H1 (cell line): ENCODE measurements at regions not wholly inside any gene's neighbourhood (a gene's known extent, or its start where the extent isn't known, plus 50 kb on each side); places are given as distances from the start of the nearest gene placed in this dataset.

Source experiments
- CTCF ChIA-PET: fragments of 300-600 bp; sonication (Branson Sonifier 250); formaldehyde crosslinking; loops from one replicate; lab custom pipeline; 2021; ENCODE audit not compliant: partially characterized antibody; lab: Charles Lee
- POLR2A ChIA-PET: fragments of 300-600 bp; sonication (Branson Sonifier 250); formaldehyde crosslinking; loops from one replicate; lab custom pipeline; 2021; ENCODE audit warnings: inconsistent platforms; ENCODE audit not compliant: partially characterized antibody; lab: Charles Lee
- DNase-seq, 2 experiments: peaks; one replicate each; pipeline versions ENCODE4 v3.0.0 to v3.0.0-alpha.2; 2010 to 2022; ENCODE audit warnings: low spot score in 2 of 2, low read depth in 1 of 2, mixed read lengths in 1 of 2
- FAIRE-seq: peaks from 2 replicates; lab custom pipeline; 2011; peaks lifted over from hg19 to GRCh38; lab: Jason Lieb, UNC
- H2AFZ ChIP-seq: 2 replicates; pipeline ENCODE4 v1.8.1; 2012; ENCODE audit warnings: low read length, inconsistent platforms
- H2AK5ac ChIP-seq: 2 replicates; pipeline ENCODE4 v1.6.1; 2013; ENCODE audit warnings: low read depth, low read length
- H2BK120ac ChIP-seq: replicated peaks from 2 replicates; pipeline ENCODE3; 2013; ENCODE audit warnings: low read depth, low read length, inconsistent platforms
- H2BK12ac ChIP-seq: 2 replicates; pipeline ENCODE4 v1.6.1; 2013; ENCODE audit warnings: low read depth, low read length
- H2BK15ac ChIP-seq: 2 replicates; pipeline ENCODE4 v1.6.1; 2013; ENCODE audit warnings: low read length
- H2BK20ac ChIP-seq: 2 replicates; pipeline ENCODE4 v1.6.1; 2013; ENCODE audit warnings: low read length
- H2BK5ac ChIP-seq: 2 replicates; pipeline ENCODE4 v1.6.1; 2013; ENCODE audit warnings: low read depth, low read length
- H3K14ac ChIP-seq: 2 replicates; pipeline ENCODE4 v1.6.1; 2013; ENCODE audit warnings: inconsistent platforms; ENCODE audit not compliant: insufficient read length
- H3K18ac ChIP-seq: 2 replicates; pipeline ENCODE4 v1.6.1; 2013; ENCODE audit warnings: low read length; ENCODE audit errors: extremely low read depth
- H3K23ac ChIP-seq: 2 replicates; pipeline ENCODE4 v1.6.1; 2013; ENCODE audit warnings: inconsistent platforms; ENCODE audit not compliant: insufficient read length
- H3K23me2 ChIP-seq: 2 replicates; pipeline ENCODE4 v1.6.1; 2013; ENCODE audit warnings: low read depth, low read length
- H3K27ac ChIP-seq: 2 replicates; pipeline ENCODE4 v1.6.1; 2011; ENCODE audit warnings: low read depth, low read length, inconsistent platforms
- H3K27me3 ChIP-seq, 4 experiments: replicated peaks in 1 of 4; 1 replicate in 1 of 4; 2 replicates in 3 of 4; pipeline versions ENCODE4 v1.6.1 to v1.8.1; 2011 to 2013; ENCODE audit warnings: low read length in 3 of 4, mild to moderate bottlenecking in 3 of 4, inconsistent platforms in 2 of 4, mixed read lengths in 2 of 4, moderate library complexity in 1 of 4; ENCODE audit not compliant: control insufficient read depth in 3 of 4, insufficient read depth in 3 of 4; ENCODE audit errors: extremely low read depth in 1 of 4
- H3K36me3 ChIP-seq, 4 experiments: 2 replicates each; pipeline versions ENCODE4 v1.6.1 to v1.8.1; 2011 to 2013; ENCODE audit warnings: mild to moderate bottlenecking in 4 of 4, low read length in 3 of 4, moderate library complexity in 2 of 4, control low read depth in 1 of 4, inconsistent platforms in 1 of 4; ENCODE audit not compliant: insufficient read depth in 4 of 4, control insufficient read depth in 2 of 4
- H3K4ac ChIP-seq: replicated peaks from 2 replicates; pipeline ENCODE3; 2013; ENCODE audit warnings: low read length, low read depth, mixed read lengths, inconsistent platforms; ENCODE audit not compliant: insufficient read length
- H3K4me1 ChIP-seq, 4 experiments: replicated peaks in 1 of 4; 1 replicate in 1 of 4; 2 replicates in 3 of 4; pipeline versions ENCODE4 v1.6.1 to v1.8.1; 2011 to 2013; ENCODE audit warnings: low read length in 3 of 4, inconsistent platforms in 2 of 4, mixed read lengths in 1 of 4; ENCODE audit not compliant: insufficient read depth in 4 of 4, control insufficient read depth in 3 of 4
- H3K4me2 ChIP-seq, 2 experiments: 2 replicates each; pipeline versions ENCODE4 v1.6.1 to v1.8.1; 2011 to 2013; ENCODE audit warnings: low read depth in 2 of 2, low read length in 2 of 2, control low read depth in 1 of 2, inconsistent platforms in 1 of 2, mild to moderate bottlenecking in 1 of 2; ENCODE audit not compliant: insufficient read depth in 1 of 2
- H3K4me3 ChIP-seq, 4 experiments: fragments of 200-600, 300-600 bp in 1 of 4; sonication (generic), shearing (Covaris generic), sonication (Bioruptor Twin) in 1 of 4; 2 replicates each; pipeline versions ENCODE4 v1.5.1 to v1.8.1; 2011 to 2016; ENCODE audit warnings: low read length in 4 of 4, low read depth in 3 of 4, control low read depth in 2 of 4, inconsistent platforms in 2 of 4, mild to moderate bottlenecking in 2 of 4, mixed read lengths in 1 of 4, moderate library complexity in 1 of 4; ENCODE audit not compliant: insufficient read depth in 2 of 4; ENCODE audit errors: extremely low read depth in 1 of 4
- H3K56ac ChIP-seq: replicated peaks from 2 replicates; pipeline ENCODE3; 2013; ENCODE audit warnings: low read depth, mild to moderate bottlenecking, mixed read lengths, low read length, inconsistent platforms; ENCODE audit not compliant: insufficient read length
- H3K79me1 ChIP-seq: 2 replicates; pipeline ENCODE4 v1.6.1; 2013; ENCODE audit warnings: low read depth, low read length, control low read depth
- H3K79me2 ChIP-seq, 2 experiments: 2 replicates each; pipeline versions ENCODE4 v1.6.1 to v1.8.1; 2012 to 2013; ENCODE audit warnings: low read length in 2 of 2, mild to moderate bottlenecking in 2 of 2, inconsistent platforms in 1 of 2; ENCODE audit not compliant: insufficient read depth in 2 of 2, control insufficient read depth in 1 of 2
- H3K9ac ChIP-seq, 4 experiments: replicated peaks in 1 of 4; 1 replicate in 1 of 4; 2 replicates in 3 of 4; pipeline versions ENCODE4 v1.6.1 to v1.8.1; 2011 to 2013; ENCODE audit warnings: low read depth in 3 of 4, low read length in 3 of 4, control low read depth in 2 of 4, mild to moderate bottlenecking in 2 of 4, moderate library complexity in 2 of 4, inconsistent platforms in 1 of 4; ENCODE audit errors: extremely low read depth in 1 of 4
- H3K9me3 ChIP-seq, 2 experiments: 2 replicates each; pipeline versions ENCODE4 v1.6.1 to v1.8.1; 2012 to 2013; ENCODE audit warnings: mild to moderate bottlenecking in 2 of 2, moderate library complexity in 2 of 2, control low read depth in 1 of 2, inconsistent platforms in 1 of 2, low read depth in 1 of 2, low read length in 1 of 2, mixed read lengths in 1 of 2; ENCODE audit not compliant: insufficient read depth in 2 of 2
- H4K20me1 ChIP-seq, 2 experiments: replicated peaks in 1 of 2; 2 replicates each; pipeline versions ENCODE3 to v1.8.1; 2011 to 2013; ENCODE audit warnings: inconsistent platforms in 2 of 2, low read length in 2 of 2, mild to moderate bottlenecking in 1 of 2; ENCODE audit not compliant: insufficient read depth in 2 of 2, control insufficient read depth in 1 of 2
- H4K5ac ChIP-seq: 2 replicates; pipeline ENCODE4 v1.6.1; 2013; ENCODE audit warnings: low read length, low read depth, mixed read lengths, inconsistent platforms; ENCODE audit not compliant: insufficient read length
- H4K8ac ChIP-seq: 2 replicates; pipeline ENCODE4 v1.8.0; 2013; ENCODE audit warnings: mild to moderate bottlenecking, moderate library complexity, low read length, inconsistent platforms; ENCODE audit not compliant: insufficient read depth; ENCODE audit errors: extremely low read depth
- H4K91ac ChIP-seq: replicated peaks from 2 replicates; pipeline ENCODE3; 2013; ENCODE audit warnings: low read length, mixed read lengths, inconsistent platforms; ENCODE audit not compliant: insufficient read length
- ATF2 ChIP-seq: IDR thresholded peaks from 2 replicates; pipeline ENCODE4 v1.6.1; 2012; ENCODE audit warnings: low read length, inconsistent platforms
- CEBPB ChIP-seq: IDR thresholded peaks from 2 replicates; pipeline ENCODE4 v1.6.1; 2012; ENCODE audit warnings: low read depth, low read length
- CTBP2 ChIP-seq: IDR thresholded peaks from 2 replicates; pipeline ENCODE4 v1.7.0; 2011; ENCODE audit warnings: borderline replicate concordance, mild to moderate bottlenecking, moderate library complexity, mixed read lengths, low read length; ENCODE audit not compliant: insufficient read depth, insufficient read length
- FOSL1 ChIP-seq: IDR thresholded peaks from 2 replicates; pipeline ENCODE4 v1.6.1; 2011; ENCODE audit warnings: mild to moderate bottlenecking, low read depth, low read length, moderate library complexity; ENCODE audit not compliant: insufficient read depth
- HDAC6 ChIP-seq: IDR thresholded peaks from one replicate; pipeline ENCODE4 v1.7.1; 2012; ENCODE audit warnings: low read depth, mild to moderate bottlenecking, inconsistent platforms, low read length, moderate library complexity
- JUND ChIP-seq: IDR thresholded peaks from 2 replicates; pipeline ENCODE4 v1.6.1; 2011; ENCODE audit warnings: mild to moderate bottlenecking, improper control_type of control experiment, low read length
- POLR2A ChIP-seq, 2 experiments: IDR thresholded peaks; 1 replicate in 1 of 2; 2 replicates in 1 of 2; pipeline ENCODE4 v1.6.1; 2011; ENCODE audit warnings: low read depth in 2 of 2, low read length in 2 of 2, mild to moderate bottlenecking in 2 of 2; ENCODE audit errors: control extremely low read depth in 1 of 2
- SAP30 ChIP-seq: fragments of 300-600 bp; sonication (generic); IDR thresholded peaks from 2 replicates; pipeline ENCODE4 v1.7.1; 2012; ENCODE audit warnings: low read length, moderate library complexity, mild to moderate bottlenecking, inconsistent platforms; ENCODE audit not compliant: insufficient read depth, insufficient replicate concordance
- WGBS, 2 experiments: shearing (Covaris generic) in 1 of 2; methylation state at CpG; one replicate each; pipeline versions ENCODE4 v1.1.6 to v1.1.7; 2013 to 2015; ENCODE audit warnings: low lambda C conversion rate in 2 of 2, mixed read lengths in 2 of 2, inconsistent platforms in 1 of 2, low coverage in 1 of 2, missing lambda C conversion rate in 1 of 2; ENCODE audit not compliant: insufficient replicate concordance in 2 of 2, insufficient coverage in 1 of 2, insufficient read length in 1 of 2; ENCODE audit errors: extremely low coverage in 1 of 2, missing lambda C conversion rate in 1 of 2; 5-methylcytosine and 5-hydroxymethylcytosine counted together
- TF ChIP-seq, protein P1 (sequence below), 3 experiments: IDR thresholded peaks; 1 replicate in 2 of 3; 2 replicates in 1 of 3; pipeline versions ENCODE4 v1.5.1 to v1.6.1; 2011; ENCODE audit warnings: low read length in 3 of 3, mild to moderate bottlenecking in 3 of 3, inconsistent platforms in 2 of 3, low read depth in 1 of 3, moderate library complexity in 1 of 3; ENCODE audit not compliant: insufficient read depth in 1 of 3; ENCODE audit errors: control extremely low read depth in 1 of 3

GRCh38 chr1:209430107-209430506, 153.4 kb upstream of the CAMK1G start:
- peak overlapping the region; percentile 53 to 60 for H3K4me2 ChIP-seq
- WGBS, 2 experiments = 90% methylated on average over 3 of the region's 3 CpGs; no CpG with 5 or more reads in 1 of the 2 experiments
- no peak for FAIRE-seq
- H3K79me2 ChIP-seq = peaks cover 0 to 16% of the 10 kb centered on the region in 2 experiments; a peak in 2 of 4 replicates
- no peaks in the 10 kb centered on the region for H3K9me3 ChIP-seq
- no peak overlapping the region for H2BK120ac ChIP-seq
- no peak overlapping the region for H2BK20ac ChIP-seq
- no peak overlapping the region for H4K8ac ChIP-seq
- DNase-seq = no peak
- ChIA-PET CTCF (interaction anchor here (0.6 to 3.9 kb wide), 4 partner anchors 25 to 79 kb away, joined by 3 to 14 read pairs (median 5); no protein-coding TSS in a partner anchor), POLR2A (no interaction called here)
- no peak overlapping the region for H4K5ac ChIP-seq
- H3K18ac ChIP-seq = peak overlapping the region; percentile 72; the same call in 1 of the 2 replicates
- H4K20me1 ChIP-seq = no peaks in the 10 kb centered on the region
- no peak overlapping the region for H2AFZ ChIP-seq
- peak overlapping the region; percentile 4; the same call in 1 of the 2 replicates for H2BK5ac ChIP-seq
- peak overlapping the region; percentile 43; the same call in 1 of the 2 replicates for H2AK5ac ChIP-seq
- H3K27me3 ChIP-seq = no peaks in the 10 kb centered on the region
- no peak overlapping the region for H3K9ac ChIP-seq
- H3K56ac ChIP-seq = no peak overlapping the region
- no peak overlapping the region for H3K4ac ChIP-seq
- no peaks in the 10 kb centered on the region; the same call in 1 of the 2 replicates for H3K23me2 ChIP-seq
- no peak overlapping the region for H2BK15ac ChIP-seq
- peak overlapping the region in 2 of 4 experiments; percentile 18 to 49; a peak in 3 of 8 replicates for H3K4me3 ChIP-seq
- H3K27ac ChIP-seq = no peak overlapping the region
- 0 out of 2 replicates have a peak overlapping the region, but pooled peaks have one; percentile 18 for H2BK12ac ChIP-seq
- H3K79me1 ChIP-seq = no peaks in the 10 kb centered on the region
- no peak overlapping the region for H4K91ac ChIP-seq
- no peak overlapping the region for H3K14ac ChIP-seq
- H3K36me3 ChIP-seq = peaks cover 0 to 6% (median 2%) of the 10 kb centered on the region in 4 experiments; a peak in 2 of 8 replicates
- H3K4me1 ChIP-seq = peaks cover 13 to 44% (median 40%) of the 10 kb centered on the region in 4 experiments
- H3K23ac ChIP-seq = no peak overlapping the region
- TF ChIP-seq, protein P1, sequence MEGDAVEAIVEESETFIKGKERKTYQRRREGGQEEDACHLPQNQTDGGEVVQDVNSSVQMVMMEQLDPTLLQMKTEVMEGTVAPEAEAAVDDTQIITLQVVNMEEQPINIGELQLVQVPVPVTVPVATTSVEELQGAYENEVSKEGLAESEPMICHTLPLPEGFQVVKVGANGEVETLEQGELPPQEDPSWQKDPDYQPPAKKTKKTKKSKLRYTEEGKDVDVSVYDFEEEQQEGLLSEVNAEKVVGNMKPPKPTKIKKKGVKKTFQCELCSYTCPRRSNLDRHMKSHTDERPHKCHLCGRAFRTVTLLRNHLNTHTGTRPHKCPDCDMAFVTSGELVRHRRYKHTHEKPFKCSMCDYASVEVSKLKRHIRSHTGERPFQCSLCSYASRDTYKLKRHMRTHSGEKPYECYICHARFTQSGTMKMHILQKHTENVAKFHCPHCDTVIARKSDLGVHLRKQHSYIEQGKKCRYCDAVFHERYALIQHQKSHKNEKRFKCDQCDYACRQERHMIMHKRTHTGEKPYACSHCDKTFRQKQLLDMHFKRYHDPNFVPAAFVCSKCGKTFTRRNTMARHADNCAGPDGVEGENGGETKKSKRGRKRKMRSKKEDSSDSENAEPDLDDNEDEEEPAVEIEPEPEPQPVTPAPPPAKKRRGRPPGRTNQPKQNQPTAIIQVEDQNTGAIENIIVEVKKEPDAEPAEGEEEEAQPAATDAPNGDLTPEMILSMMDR (IDR thresholded peaks at IDR 0.05; ENCODE audit: control extremely low read depth in 1 of 3, insufficient read depth in 1 of 3, low read depth in 1 of 3, low read length in 3 of 3) = no peak
- TF ChIP-seq JUND = no peak
- TF ChIP-seq ATF2 = no peak
- TF ChIP-seq SAP30 = no peak
- TF ChIP-seq FOSL1 = no peak
- no peak for TF ChIP-seq POLR2A (IDR thresholded peaks at IDR 0.05; ENCODE audit: control extremely low read depth in 1 of 2, low read depth in 2 of 2, low read length in 2 of 2)
- no peak for TF ChIP-seq CEBPB
- no peak for TF ChIP-seq HDAC6
- TF ChIP-seq CTBP2 = no peak
